Neural progenitor cell (in vitro differentiated cells): ENCODE measurements at regions not wholly inside any gene's neighbourhood (a gene's known extent, or its start where the extent isn't known, plus 50 kb on each side); places are given as distances from the start of the nearest gene placed in this dataset.

Experiments used
- DNase-seq: peaks from one replicate; pipeline ENCODE4 v3.0.0-alpha.2; 2016; ENCODE audit warnings: low spot score
- H2AFZ ChIP-seq: fragments of 200-600 bp; sonication (generic); replicated peaks from 2 replicates; pipeline ENCODE4 v1.6.1; 2016; ENCODE audit warnings: antibody characterized with exemption
- H3F3A ChIP-seq: fragments of 200-600 bp; sonication (generic); 2 replicates; pipeline ENCODE4 v1.6.1; 2016; ENCODE audit warnings: antibody characterized with exemption, low read depth
- H3K27ac ChIP-seq: fragments of 200-600 bp; sonication (generic); 2 replicates; pipeline ENCODE4 v1.5.1; 2016; ENCODE audit warnings: mild to moderate bottlenecking
- H3K27me3 ChIP-seq: fragments of 200-600 bp; sonication (generic); 2 replicates; pipeline ENCODE4 v1.6.1; 2016; ENCODE audit warnings: mild to moderate bottlenecking, moderate library complexity
- H3K36me3 ChIP-seq: fragments of 200-600 bp; sonication (generic); 2 replicates; pipeline ENCODE4 v1.5.1; 2016
- H3K4me1 ChIP-seq: fragments of 200-600 bp; sonication (generic); 2 replicates; pipeline ENCODE4 v1.6.1; 2016; ENCODE audit warnings: mixed run types
- H3K4me2 ChIP-seq: fragments of 200-600 bp; sonication (generic); 2 replicates; pipeline ENCODE4 v1.6.1; 2016
- H3K4me3 ChIP-seq: fragments of 200-600 bp; sonication (generic); 2 replicates; pipeline ENCODE4 v1.5.1; 2016
- H3K79me2 ChIP-seq: fragments of 200-600 bp; sonication (generic); 2 replicates; pipeline ENCODE4 v1.6.1; 2016; ENCODE audit warnings: low read depth
- H3K9ac ChIP-seq: fragments of 200-600 bp; sonication (generic); 2 replicates; pipeline ENCODE4 v1.6.1; 2016
- H3K9me3 ChIP-seq: fragments of 200-600 bp; sonication (generic); 2 replicates; pipeline ENCODE4 v1.5.1; 2016; ENCODE audit warnings: low read depth
- H4K20me1 ChIP-seq: fragments of 200-600 bp; sonication (generic); 2 replicates; pipeline ENCODE4 v1.6.1; 2016; ENCODE audit warnings: low read depth
- H3K27ac Mint-ChIP-seq: 3 replicates; pipeline ENCODE4 v1.8.0; 2021; ENCODE audit warnings: mixed read lengths
- H3K27me3 Mint-ChIP-seq: 2 replicates; pipeline ENCODE4 v1.8.0; 2022; ENCODE audit warnings: low read depth, mild to moderate bottlenecking, inconsistent platforms, moderate library complexity, mixed read lengths; ENCODE audit not compliant: insufficient read depth
- H3K36me3 Mint-ChIP-seq: 3 replicates; pipeline ENCODE4 v1.8.0; 2021; ENCODE audit warnings: mixed read lengths
- H3K4me1 Mint-ChIP-seq: 3 replicates; pipeline ENCODE4 v1.8.0; 2021; ENCODE audit warnings: mixed read lengths
- H3K4me3 Mint-ChIP-seq: 3 replicates; pipeline ENCODE4 v1.8.0; 2021; ENCODE audit warnings: mild to moderate bottlenecking, moderate library complexity, mixed read lengths
- H3K9me3 Mint-ChIP-seq: 3 replicates; pipeline ENCODE4 v1.8.0; 2020; ENCODE audit warnings: mixed read lengths
- CTCF ChIP-seq: fragments of 200-600 bp; sonication (generic); IDR thresholded peaks from 2 replicates; pipeline ENCODE4 v1.5.1; 2017; ENCODE audit warnings: antibody characterized with exemption, mild to moderate bottlenecking
- EZH2 ChIP-seq: fragments of 200-600 bp; sonication (generic); IDR thresholded peaks from 2 replicates; pipeline ENCODE4 v1.6.1; 2017; ENCODE audit warnings: antibody characterized with exemption, mild to moderate bottlenecking, moderate library complexity
- EZH2phosphoT487 ChIP-seq: fragments of 200-600 bp; sonication (generic); IDR thresholded peaks from 2 replicates; pipeline ENCODE4 v1.6.1; 2017; ENCODE audit warnings: antibody characterized with exemption

GRCh38 chr4:171582961-171583581, 230.1 kb upstream of the GALNTL6 start:
- peaks cover 4% of the 10 kb centered on the region for H3K4me1 Mint-ChIP-seq
- Histone ChIP-seq H3K36me3 (no peaks in the 10 kb centered on the region), H3K27ac (no peak overlapping the region), H3K4me2 (no peak overlapping the region), H3K9me3 (no peaks in the 10 kb centered on the region), H3K79me2 (no peaks in the 10 kb centered on the region), H3K4me1 (no peaks in the 10 kb centered on the region), H3K27me3 (no peaks in the 10 kb centered on the region), H3K9ac (no peak overlapping the region), H3F3A (no peaks in the 10 kb centered on the region), H3K4me3 (no peak overlapping the region), H2AFZ (no peak overlapping the region), H4K20me1 (no peaks in the 10 kb centered on the region)
- DNase-seq: no peak
- peaks cover 2% of the 10 kb centered on the region for H3K9me3 Mint-ChIP-seq
- TF ChIP-seq EZH2: no peak
- no peak for TF ChIP-seq EZH2phosphoT487
- TF ChIP-seq CTCF: no peak
- H3K36me3 Mint-ChIP-seq: no peaks in the 10 kb centered on the region
- no peak overlapping the region for H3K27ac Mint-ChIP-seq
- H3K27me3 Mint-ChIP-seq: no peaks in the 10 kb centered on the region
- H3K4me3 Mint-ChIP-seq: no peak overlapping the region

GRCh38 chr4:171573181-171573580, 240.0 kb upstream of the GALNTL6 start:
- Histone ChIP-seq H3F3A (no peaks in the 10 kb centered on the region), H4K20me1 (no peaks in the 10 kb centered on the region), H3K27ac (no peak overlapping the region), H3K4me2 (no peak overlapping the region), H3K27me3 (no peaks in the 10 kb centered on the region), H3K9me3 (no peaks in the 10 kb centered on the region), H3K4me1 (no peaks in the 10 kb centered on the region), H3K79me2 (no peaks in the 10 kb centered on the region), H3K36me3 (no peaks in the 10 kb centered on the region), H3K4me3 (no peak overlapping the region), H3K9ac (no peak overlapping the region), H2AFZ (no peak overlapping the region)
- Mint-ChIP-seq H3K4me1 (no peaks in the 10 kb centered on the region), H3K4me3 (no peak overlapping the region), H3K27me3 (peaks cover 2% of the 10 kb centered on the region), H3K9me3 (peaks cover 6% of the 10 kb centered on the region), H3K36me3 (no peaks in the 10 kb centered on the region), H3K27ac (no peak overlapping the region)
- TF ChIP-seq EZH2 (no peak), CTCF (no peak), EZH2phosphoT487 (no peak)
- no peak for DNase-seq

GRCh38 chr4:171565130-171565788, 247.9 kb upstream of the GALNTL6 start:
- no peaks in the 10 kb centered on the region for H3K79me2 ChIP-seq
- no peaks in the 10 kb centered on the region for H4K20me1 ChIP-seq
- no peaks in the 10 kb centered on the region for H3F3A ChIP-seq
- no peak overlapping the region for H3K4me3 ChIP-seq
- H3K9me3 ChIP-seq: no peaks in the 10 kb centered on the region
- H3K4me1 ChIP-seq: no peaks in the 10 kb centered on the region
- H3K27ac ChIP-seq: no peak overlapping the region
- Mint-ChIP-seq H3K27ac (no peak overlapping the region), H3K9me3 (peaks cover 3% of the 10 kb centered on the region), H3K4me3 (no peak overlapping the region), H3K27me3 (peaks cover 2% of the 10 kb centered on the region), H3K36me3 (no peaks in the 10 kb centered on the region), H3K4me1 (no peaks in the 10 kb centered on the region)
- no peaks in the 10 kb centered on the region for H3K27me3 ChIP-seq
- no peaks in the 10 kb centered on the region for H3K36me3 ChIP-seq
- no peak overlapping the region for H3K9ac ChIP-seq
- no peak overlapping the region for H3K4me2 ChIP-seq
- no peak for TF ChIP-seq CTCF
- TF ChIP-seq EZH2phosphoT487: no peak
- TF ChIP-seq EZH2: no peak
- H2AFZ ChIP-seq: peak overlapping the region; percentile 72
- no peak for DNase-seq
